ENCODE measurements at regions not wholly inside any gene's neighbourhood (a gene's known extent, or its start where the extent isn't known, plus 50 kb on each side); places are given as distances from the start of the nearest gene placed in this dataset.
"Not testable (repeated sequence)": the region's sequence is repeated elsewhere in the genome, so short reads cannot be mapped to it uniquely, and the experiment has no call there.

- DNase-seq (ENCODE audit: low read depth, low spot score) = no peak
Observed at GRCh38 chr17:27206447-27206846, 87.5 kb upstream of the WSB1 start.

DNA sequence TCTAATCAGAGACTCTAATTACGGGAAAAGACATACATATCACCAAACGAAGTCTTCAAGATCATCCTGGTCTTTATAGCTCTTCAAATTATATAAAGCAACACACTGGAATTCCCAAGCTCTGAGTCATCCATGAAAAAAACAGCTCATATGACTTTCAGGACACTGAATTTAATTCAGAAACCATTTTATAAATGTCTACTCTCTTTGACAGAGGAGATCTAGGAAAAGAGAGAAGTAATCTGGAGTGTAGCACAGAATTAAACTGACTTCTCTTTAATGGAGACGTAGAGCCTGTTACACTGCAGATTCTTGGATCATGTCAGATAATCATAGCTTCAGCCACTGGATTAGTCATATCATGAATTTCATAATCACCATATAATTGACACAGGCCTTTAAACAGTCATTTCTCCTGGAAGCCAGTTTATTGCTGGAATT, 86.8 kb upstream of the WSB1 start:
- no peak for DNase-seq (ENCODE audit: low read depth, low spot score)

DNA sequence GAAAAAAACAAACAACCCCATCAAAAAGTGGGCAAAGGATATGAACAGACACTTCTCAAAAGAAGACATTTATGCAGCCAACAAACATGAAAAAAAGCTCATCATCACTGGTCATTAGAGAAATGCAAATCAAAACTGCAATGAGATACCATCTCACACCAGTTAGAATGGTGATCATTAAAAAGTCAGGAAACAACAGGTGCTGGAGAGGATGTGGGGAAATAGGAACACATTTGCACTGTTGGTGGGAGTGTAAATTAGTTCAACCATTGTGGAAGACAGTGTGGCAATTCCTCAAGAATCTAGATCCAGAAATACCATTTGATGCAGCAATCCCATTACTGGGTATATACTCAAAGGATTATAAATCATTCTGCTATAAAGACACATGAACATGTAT, 85.5 kb upstream of the WSB1 start:
- not testable (repeated sequence) for DNase-seq (ENCODE audit: low read depth, low spot score)

GRCh38 chr17:27209316-27209715, 84.6 kb upstream of the WSB1 start:
- no peak for DNase-seq (ENCODE audit: low read depth, low spot score)

GRCh38 chr17:27210809-27211208, 83.1 kb upstream of the WSB1 start:
- DNase-seq (ENCODE audit: low read depth, low spot score) = not testable (repeated sequence)

- no peak for DNase-seq (ENCODE audit: low read depth, low spot score)
Observed at GRCh38 chr17:27216836-27217235, 77.1 kb upstream of the WSB1 start.

DNA sequence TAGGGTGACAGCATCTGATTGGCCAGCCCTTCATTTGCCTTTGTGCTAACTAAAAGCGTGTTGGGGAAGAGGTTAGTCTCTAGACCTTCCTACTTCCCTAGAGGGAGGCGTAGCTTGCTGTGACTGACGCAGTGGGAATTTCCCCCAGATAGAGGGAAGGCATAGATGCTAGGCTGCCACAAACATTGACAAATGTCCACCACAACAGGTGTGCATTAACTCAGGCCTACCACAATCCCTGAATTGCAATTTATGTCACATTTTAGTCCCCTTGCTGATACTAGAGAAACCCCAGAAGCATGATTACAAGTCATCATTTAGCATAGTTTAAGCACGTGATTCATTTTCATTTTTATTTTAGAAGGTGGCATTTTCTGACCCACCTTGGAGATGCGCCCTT, 76.3 kb upstream of the WSB1 start:
- no peak for DNase-seq (ENCODE audit: low read depth, low spot score)

- no peak for DNase-seq (ENCODE audit: low read depth, low spot score)
Observed at GRCh38 chr17:27218041-27218440, 75.9 kb upstream of the WSB1 start.

- no peak for DNase-seq (ENCODE audit: low read depth, low spot score)
Observed at GRCh38 chr17:27218719-27219488, 75.0 kb upstream of the WSB1 start.

- no peak for DNase-seq (ENCODE audit: low read depth, low spot score)
Observed at GRCh38 chr17:27222515-27222914, 71.4 kb upstream of the WSB1 start.

DNA sequence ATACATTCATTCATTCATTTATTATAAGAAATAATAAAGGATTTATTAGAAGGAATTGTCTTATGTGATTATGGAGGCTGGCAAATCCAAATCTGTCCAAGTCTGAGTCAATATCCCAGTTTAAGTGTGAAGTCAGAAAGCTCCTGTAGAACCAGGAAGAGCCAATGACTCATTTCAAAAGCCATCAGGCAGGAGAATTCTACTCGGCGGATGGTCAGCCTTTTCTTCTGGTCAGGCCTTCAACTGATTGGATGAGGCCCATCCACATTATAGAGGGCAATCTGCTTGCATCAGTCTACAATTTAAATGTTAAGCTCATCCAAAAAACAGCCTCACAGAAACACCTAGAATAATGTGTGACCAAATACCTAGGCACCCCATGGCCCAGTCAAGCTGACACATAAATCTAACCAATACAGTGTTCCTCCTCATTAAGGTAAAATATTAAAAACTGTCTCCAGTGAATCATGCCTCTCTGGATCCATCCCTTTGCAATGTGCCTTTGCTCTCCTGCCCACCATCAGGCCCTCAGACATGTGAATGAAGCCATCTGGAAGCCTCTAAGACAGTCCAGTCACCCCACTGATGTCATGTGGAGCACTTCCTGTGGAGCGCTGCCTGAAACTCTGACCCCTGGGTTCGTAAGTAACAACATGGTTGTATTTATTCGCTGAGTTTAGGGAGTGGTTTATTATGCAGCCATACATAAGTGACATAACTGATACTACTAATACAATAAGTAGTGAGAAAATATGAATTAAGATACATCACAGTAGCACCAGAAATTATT, 69.2 kb upstream of the WSB1 start:
- no peak for DNase-seq (ENCODE audit: low read depth, low spot score)

GRCh38 chr17:27226611-27227230, 67.2 kb upstream of the WSB1 start:
- no peak for DNase-seq (ENCODE audit: low read depth, low spot score)

- no peak for DNase-seq (ENCODE audit: low read depth, low spot score)
Observed at GRCh38 chr17:27230996-27231395, 62.9 kb upstream of the WSB1 start.

DNA sequence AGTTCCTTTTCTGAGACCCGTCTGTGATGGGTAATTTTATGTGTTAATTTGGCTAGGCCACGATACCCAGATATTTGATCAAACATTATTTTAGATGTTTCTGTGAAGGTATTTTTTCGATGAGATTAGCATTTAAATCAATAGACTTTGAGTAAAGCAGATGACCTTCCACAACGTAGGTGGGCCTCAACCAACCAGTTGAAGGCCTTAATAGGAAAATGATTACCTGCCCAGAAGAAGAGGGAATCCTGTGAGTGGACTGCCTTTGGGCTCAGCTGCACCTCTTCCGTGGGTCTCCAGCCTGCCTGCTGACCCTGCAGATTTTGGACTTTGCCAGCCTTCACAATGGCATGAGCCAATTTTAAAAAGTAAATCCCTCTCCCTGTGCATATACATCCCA, 61.6 kb upstream of the WSB1 start:
- no peak for DNase-seq (ENCODE audit: low read depth, low spot score)

GRCh38 chr17:27233059-27233458, 60.9 kb upstream of the WSB1 start:
- no peak for DNase-seq (ENCODE audit: low read depth, low spot score)

GRCh38 chr17:27233776-27234175, 60.1 kb upstream of the WSB1 start:
- DNase-seq (ENCODE audit: low read depth, low spot score) = no peak

- DNase-seq (ENCODE audit: low read depth, low spot score) = peak; percentile 63
Observed at GRCh38 chr17:27236717-27237315, 57.1 kb upstream of the WSB1 start.

- no peak for DNase-seq (ENCODE audit: low read depth, low spot score)
Observed at GRCh38 chr17:27237890-27238289, 56.0 kb upstream of the WSB1 start.

DNA sequence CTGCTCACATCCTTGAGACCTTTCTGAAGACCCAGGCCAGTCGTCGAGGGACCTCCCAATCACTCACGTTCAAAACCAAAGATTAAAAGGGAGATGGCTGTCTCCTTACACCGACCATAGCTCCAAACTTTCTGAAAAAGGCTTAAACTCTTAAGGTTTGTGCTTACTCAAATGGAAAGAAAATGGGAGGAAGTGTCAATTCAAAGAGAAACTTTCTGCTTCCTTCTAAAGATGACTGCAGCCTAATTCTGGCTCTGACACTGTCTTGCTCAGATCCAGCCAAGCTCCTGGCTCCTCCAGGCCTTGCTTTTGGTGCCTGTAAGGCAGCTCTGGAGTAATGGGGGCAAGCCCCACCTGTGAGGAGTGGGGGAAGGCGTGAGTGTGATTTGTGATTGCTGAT, 54.9 kb upstream of the WSB1 start:
- DNase-seq (ENCODE audit: low read depth, low spot score) = no peak

- no peak for DNase-seq (ENCODE audit: low read depth, low spot score)
Observed at GRCh38 chr17:27239584-27239983, 54.3 kb upstream of the WSB1 start.

GRCh38 chr17:27240086-27240801, 53.7 kb upstream of the WSB1 start:
- DNase-seq (ENCODE audit: low read depth, low spot score) = no peak

- DNase-seq (ENCODE audit: low read depth, low spot score) = no peak
Observed at GRCh38 chr17:27240802-27241155, 53.1 kb upstream of the WSB1 start.

Measured in smooth muscle cell of the brain vasculature (primary cell).